Medulla oblongata (tissue), 1 donor: ENCODE measurements at regions not wholly inside any gene's neighbourhood (a gene's known extent, or its start where the extent isn't known, plus 50 kb on each side); places are given as distances from the start of the nearest gene placed in this dataset.

Experiments used
- DNase-seq: peaks from one replicate; pipeline ENCODE4 v3.0.0-alpha.2; 2015; ENCODE audit errors: extremely low spot score

DNA sequence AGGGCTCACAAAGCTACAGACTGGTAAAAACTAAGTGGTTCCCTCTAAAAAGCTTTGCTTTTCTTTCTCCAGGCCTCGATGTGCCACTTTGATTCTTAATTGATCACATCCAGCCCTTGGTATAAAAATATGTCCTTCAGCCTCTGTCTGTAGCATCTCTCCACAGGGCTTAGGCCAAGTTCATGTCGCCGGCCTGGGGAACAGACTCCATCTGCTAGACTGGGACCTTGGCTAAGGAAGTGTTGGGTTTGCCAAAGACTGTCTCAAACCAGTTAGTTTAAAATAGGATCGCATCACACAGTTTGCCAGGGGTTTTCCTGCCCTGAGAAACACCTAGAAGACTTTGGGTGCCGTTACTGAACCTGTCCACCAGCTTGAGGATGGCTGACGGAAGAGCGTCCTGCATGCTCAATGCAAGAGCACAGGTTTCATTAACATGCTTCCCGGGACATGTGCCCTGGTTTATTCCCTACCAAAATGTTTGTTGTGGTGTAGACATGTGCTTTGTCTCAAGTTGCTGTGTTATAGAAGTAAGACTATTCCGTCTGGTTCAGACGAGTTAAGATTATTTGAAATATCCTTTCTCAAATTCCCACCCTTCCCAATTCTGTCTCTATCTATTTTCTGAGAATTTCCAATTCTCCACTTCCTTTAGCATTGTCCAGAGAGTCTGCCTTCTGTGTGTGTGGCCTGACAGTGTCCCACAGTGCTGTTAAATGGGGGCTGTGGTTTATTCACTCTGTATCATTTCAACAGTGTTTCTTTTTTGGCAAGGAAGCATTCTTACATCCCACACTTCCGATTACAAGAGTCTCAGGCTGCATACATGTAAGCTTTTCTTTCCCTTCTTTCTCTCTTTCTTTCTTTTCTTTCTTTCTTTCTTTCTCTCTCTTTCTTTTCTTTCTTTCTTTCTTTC is 334.7 kb downstream of the INHBA start:
- DNase-seq, result no peak

DNA sequence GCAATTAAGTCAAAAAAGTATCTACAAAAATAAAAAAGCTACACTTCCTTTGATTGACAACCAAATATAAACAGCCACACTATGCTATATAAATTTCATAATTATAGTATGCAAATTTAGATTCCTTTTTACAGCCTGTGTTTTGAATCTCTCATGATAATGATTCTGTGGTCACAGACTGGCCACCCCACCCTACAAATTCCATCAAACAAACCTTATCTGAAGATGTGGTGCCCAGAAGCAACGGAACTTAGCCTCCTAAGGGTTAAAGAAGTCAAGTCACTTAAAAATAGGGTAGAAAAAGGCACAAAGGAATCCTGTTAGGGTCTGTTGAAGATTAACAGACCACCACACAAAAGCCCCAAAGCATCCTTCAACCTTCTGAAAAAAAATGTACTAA is 351.8 kb downstream of the INHBA start:
- no peak for DNase-seq

DNA sequence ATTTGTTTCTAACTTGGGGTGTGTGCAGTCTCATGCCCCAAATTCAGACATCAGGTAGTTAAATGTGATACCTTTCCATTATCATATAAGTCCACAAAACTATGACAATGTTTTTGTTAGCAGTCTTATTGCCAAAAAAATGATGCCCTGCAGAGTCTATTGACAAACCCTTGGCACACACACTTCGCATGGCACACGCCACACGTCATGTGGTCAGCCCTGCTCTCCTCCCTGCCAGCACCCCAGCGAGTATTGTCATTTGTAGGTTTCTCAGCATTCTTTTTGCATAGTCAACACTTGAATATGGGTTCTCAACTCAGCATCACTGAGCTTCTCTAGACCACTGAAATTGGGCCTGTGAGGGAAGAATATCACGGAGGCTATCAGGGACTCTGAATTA is 356.0 kb downstream of the INHBA start:
- DNase-seq, result no peak

DNA sequence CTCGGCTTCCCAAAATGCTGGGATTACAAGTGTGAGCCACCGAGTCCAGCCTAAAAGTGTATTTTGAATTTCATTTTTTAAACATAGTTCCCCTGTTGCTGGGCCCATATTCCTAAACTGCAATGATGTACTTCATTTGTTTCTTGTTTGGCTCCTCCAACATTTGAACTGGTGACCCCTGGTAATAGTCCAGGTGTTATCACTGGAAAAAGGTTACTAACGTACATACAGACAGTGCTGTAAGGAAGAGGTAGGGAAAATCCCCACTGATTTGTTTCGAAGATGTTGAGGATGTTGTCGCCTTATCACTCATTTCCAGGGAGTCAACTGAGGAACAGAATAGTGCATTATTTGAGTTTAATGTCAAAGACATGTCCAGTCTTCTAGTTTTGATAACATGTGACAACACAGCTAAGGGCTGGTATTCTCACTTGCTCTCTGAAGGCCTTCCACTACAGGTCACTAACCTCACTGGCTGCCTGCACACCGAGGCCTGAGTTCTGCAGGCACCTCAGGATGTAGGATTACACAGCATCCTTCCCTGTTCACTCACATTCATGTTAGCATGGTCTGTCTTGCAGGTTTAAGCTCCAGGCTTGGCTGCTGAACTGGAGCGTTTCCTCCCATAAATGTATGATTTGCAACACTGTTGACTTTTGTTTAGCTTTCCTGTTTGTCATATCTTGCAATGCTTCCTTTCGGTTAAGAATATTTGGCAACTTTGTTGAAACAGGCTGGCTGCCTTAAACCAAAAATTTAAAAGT is 362.8 kb downstream of the INHBA start:
- DNase-seq, result no peak

DNA sequence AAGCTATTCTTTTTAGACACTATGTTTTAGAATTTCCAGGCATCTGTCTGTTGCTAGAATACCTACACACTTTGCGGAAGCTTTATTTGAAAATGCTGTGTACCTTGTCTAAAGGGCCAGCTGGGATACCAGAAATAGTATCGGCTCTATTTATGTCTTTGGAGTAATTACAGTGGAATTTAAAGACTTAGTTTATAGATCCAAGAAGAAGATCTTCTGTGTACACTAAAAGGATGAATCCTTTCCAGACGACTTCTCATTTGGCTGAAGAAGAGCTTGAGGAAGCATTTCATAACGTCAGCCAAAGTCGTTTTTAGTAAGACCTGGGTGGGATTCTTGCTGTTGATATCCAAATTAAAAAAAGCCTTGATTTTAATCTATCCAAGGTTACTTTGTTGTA is 365.9 kb downstream of the INHBA start:
- no peak for DNase-seq

DNA sequence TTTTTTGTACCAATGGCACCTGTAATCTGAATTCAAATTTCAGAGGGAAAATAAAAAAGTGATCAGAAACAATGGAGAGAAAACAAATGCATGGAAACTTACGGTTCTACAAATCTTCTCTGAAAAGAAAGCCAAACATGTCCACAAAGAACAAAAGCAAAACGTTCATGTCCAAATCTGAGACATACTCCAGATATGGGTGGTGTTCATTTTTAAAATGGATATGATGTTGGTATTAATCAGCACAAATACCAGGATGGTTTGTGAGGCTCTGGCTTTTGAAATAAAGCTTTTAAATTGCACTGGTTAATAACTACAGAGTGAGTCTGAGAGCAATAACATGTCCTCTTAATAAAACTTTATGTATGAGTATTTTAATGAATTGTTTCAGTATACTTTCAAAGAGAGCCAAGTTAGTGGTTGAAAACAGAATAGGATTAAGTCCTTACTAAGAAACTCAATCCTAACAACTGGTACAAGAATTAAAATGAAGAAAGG is 366.4 kb downstream of the INHBA start:
- DNase-seq, result no peak

DNA sequence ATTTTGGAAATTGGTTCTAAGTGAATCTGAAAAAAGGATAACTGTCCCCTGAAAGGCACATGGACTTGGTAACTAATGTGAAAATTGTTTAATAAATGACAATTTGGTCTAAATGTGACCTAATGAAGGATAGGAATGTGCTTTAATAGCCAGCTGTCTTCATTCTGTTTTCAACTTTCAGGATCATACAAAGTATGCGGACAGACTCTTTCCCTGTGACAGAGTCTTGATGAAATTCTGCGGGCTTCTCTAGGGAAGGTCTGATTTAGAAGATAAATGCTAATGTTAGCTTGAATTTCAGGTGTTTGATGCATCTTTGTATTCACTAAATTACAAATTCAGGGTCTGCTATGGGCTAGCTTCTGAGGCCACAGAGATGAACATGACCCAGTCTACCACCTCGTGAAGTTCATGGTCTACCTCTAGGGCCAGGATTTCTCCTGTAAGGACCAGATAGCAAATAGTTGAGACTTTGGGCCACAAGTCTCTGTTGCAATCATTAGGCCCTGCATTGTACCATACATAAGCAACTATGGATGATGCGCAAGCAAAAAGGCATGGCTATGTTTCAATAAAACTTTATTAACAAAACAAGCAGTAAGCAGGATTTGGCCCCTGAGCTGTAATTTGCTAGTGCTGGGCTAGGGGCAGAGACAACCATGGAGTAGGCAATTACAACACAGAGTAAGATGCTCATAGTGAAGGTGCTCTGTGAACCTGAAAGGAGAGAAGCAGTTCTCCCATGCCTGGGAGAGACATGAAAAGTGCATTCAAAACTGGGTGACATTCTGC is 368.6 kb downstream of the INHBA start:
- DNase-seq, result no peak

DNA sequence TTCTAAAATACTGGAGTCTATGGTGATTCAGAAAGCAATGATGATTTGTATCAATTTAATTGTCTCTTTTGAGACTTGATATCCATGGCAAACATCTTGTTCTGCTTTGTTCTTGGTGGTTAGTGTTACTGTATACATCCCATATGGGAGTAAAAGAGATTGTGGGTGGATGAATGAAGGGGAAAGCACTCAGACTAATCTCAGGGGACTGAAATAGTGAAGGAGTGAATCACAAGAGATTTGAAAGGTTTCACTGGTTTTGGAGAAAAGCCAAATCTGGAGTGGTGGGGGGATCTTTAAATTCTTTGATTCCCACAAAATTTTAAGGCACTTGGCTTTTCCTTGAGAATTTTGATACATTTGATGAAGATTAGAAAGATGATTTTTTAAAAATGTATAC is 369.4 kb downstream of the INHBA start:
- DNase-seq, result no peak

DNA sequence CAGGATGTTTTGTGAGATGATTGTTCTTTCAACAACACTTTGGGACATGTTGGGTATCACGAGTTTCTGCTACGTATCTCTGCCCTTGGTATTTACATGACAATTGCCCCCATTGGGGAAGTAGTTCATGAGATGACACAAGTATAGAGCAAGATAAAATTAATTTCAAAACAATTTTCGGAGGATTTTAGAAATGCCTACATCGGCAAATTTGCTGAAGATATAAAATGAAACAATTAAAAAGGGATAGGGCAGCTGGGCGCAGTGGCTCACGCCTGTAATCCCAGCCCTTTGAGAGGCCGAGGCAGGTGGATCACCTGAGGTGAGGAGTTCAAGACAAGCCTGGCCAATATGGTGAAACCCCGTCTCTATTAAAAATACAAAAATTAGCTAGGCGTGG is 371.7 kb downstream of the INHBA start:
- DNase-seq, result no peak

DNA sequence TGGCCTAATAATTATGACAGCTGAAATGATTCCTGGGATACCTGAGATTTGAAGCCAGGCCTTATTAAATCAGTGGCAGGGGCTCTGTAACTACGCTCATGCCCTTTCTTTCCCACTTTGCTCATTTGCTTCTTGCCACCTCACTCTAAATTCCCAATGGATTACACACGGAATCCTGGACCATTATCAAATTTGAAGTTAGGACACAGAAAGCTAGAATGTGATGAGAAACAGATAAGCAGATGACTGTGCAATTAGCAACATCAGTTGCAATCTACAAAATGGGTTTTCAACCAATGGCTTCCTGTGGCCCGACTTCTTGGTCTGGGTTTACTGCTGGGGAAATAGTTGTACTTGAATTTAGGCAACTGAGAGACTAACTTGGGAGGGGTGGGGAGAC is 374.3 kb downstream of the INHBA start:
- no peak for DNase-seq

DNA sequence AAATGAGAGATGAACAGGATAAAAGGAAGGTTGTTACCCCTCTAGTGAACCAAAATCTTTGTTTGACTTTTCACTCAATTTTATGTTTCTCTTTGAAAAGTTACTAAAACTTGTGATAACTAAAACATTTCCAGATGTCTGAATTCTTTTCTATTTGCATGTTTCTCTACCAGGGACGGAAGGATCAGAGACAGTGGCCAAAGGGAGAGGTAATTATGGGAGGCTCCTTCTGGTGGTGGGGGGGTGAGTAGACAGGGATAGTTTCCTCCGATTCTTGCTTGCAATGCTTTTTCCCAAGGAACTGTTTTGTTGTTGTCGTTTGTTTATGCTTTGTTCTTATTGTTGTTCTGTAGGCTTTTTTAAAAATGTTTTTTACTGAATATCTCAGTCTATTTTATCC is 374.8 kb downstream of the INHBA start:
- no peak for DNase-seq

DNA sequence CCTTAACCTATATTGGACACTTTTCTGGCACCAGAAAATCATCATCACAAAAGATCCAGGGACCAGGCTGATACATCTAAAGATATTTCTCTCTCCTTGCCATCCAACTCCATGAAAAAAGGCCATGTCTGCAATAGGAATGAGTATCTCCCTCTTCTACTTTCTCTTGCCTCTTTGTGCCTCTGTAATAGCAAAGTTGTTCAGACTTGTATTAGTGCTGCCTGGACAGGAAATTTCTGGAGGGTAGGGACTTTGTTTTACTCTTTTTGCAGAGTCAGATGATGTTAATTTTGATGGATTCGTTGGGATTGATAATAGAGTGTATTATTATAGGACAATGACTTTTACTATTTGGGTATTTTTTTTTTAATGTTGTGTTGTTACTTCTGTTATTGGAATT is 376.3 kb downstream of the INHBA start:
- DNase-seq, result no peak

DNA sequence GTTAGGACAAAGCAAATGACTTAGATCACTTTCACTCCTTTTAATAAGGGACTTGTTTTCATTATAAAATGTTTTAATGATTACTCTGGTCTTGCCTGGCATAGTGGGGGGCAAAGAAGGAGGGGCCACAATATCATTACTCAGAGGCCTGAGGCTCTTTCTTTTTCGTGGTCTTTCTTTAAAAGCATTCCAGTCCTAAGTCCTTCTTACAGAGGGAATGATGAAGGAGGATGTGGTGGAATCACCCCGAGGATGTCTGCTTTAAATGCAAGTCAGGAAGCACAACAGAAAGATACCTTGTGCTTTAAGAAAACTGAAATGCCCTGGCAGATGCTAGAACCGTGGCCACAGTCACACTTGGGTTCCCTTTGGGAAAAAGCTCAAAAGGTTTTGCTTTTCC is 379.1 kb downstream of the INHBA start:
- DNase-seq, result no peak

DNA sequence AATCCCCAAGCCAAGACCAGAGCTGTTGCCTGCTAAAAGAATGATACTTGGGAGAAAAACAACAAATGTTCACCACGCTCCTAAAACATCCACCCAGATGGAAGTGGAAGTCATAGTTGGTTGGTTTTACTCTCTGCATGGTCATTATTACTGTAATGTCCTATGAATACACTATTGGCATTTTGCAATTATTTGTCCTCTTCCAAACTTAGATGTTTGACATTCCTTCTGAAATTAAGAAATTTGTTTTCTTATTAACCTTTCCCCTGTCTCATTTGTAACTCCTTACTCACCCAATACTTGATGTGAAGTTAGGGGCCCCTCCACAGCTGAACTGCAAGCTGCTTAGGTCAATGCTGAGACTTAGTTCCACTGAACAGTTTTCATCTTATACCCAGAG is 383.3 kb downstream of the INHBA start:
- DNase-seq, result no peak

DNA sequence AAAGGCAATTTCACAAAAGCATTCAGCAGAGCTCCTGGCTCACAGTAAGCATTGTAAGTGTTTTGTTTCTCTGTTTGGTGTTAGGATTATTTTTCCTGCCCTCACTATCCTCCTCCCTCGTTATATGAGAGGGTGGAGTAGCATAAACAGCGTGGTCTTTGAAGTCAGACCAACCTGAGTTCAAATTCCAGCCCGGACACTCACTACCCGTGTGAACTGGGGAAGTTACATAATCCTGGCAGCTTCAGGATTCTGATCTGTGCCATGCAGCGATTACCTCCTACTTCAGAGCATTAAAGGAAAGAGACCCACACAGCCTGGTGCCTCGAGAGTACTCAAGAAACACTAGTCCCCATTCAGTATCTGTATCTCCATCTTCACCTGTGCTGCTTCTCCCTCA is 386.5 kb downstream of the INHBA start:
- DNase-seq, result no peak

DNA sequence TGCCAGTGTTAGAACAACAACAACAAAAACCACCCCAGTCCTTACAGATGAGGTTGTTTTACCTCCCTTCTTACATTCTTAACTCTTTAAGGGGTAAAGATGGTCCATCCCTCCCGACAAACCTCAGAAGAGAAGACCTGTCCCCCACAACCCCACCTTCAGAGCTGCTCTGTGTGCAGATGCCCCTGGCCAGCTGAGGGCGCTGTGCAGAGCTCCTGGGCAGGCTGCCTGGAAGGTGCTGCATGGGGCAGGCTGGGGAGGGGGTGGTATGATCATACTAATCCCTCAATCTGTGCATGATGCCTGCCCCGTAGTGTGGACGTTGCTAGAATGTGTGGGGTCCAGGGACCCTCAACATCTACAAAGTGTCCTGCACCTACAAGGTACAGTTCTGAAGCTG is 387.1 kb downstream of the INHBA start:
- no peak for DNase-seq

DNA sequence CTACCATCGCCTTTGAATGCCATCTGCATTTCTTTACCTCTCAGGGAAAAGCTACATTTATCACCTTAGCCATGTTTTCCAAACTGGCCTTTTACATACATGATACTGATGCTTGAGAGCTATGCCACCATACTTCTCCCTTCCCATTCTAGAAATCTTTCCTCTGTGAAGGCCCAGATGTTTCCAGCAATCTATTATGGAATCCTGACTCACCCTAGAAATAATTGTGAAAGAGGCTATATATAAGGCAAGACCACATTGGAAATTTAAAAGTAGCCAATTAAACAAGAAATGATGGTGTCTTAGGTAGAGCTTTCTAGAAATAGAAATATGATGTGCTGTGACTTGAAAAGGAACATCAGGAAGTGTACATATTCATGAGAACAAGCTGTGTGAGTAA is 389.7 kb downstream of the INHBA start:
- DNase-seq, result no peak

DNA sequence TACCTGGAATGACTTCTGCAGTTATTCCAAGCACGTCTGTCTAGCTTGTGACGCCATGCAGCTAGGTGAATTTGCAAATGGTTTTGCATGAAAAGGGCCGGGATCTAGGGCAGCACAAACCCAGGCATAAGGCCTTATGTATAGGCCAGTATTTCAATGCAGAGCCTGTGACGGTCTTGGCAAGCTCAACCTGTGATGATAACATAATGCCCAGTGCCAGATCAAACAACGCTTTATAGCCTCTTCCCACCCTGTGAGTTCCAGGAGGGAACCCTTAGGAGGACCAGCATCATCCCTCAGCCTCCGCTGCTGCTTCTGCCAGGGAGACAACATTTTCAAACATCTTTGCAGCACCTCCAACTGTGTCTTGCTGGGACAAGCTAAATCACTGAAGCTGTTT is 390.7 kb downstream of the INHBA start:
- DNase-seq, result no peak

DNA sequence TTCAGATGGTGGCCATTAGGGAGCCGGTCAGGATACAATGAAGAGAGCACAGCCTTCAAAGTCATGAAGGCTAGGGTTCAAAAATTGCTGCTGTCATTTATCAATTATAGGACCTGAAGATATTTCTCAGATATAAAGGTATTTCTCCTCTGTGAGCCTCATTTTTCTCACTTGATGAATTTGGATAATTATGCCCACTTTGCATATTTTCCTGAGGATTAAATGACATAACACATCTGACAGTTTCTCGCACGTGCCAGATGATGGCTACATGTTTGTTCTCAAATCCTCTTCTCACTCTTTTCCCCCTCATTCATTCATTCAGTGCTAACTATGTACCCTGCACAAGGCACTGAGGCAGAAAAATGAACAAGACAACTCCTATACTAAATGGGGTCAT is 391.6 kb downstream of the INHBA start:
- no peak for DNase-seq

DNA sequence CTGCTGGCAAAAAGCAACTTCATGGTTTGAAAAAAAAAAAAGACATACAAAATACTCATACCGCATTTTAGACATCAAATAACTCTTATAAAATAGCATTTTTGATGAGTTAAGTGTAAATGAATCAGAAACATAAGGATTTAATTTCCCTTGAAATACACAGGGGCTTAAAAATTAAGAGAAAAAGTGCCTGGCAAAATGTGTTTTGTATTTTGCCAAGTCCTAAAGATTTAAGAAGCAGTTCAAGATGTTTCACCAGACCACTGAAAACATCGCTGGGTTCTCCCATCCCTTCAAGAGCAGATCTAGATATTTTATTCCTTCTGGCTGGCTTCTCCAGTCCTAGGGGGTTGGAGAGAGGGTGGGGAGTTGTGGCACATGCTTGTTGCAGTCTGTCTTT is 396.4 kb downstream of the INHBA start:
- DNase-seq, result no peak

DNA sequence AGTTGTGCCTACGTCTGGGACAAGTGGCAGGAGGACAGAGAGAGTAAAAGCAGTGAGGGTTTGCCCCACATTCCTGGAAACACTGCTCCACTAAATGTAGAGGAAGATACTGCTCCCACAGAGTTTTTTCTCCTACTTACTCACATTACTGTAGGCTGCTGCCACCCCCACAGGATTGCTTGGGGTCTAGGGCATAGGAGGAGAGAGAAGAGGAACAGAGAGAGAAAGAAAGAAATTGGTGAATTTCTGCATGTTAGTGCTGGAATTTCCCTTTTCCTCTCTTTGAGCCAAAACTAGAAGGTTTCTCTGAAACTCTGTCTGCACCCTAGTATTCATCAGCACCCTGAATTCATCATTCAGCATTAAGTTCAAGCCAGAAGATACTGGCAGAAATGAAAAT is 397.9 kb downstream of the INHBA start:
- no peak for DNase-seq

DNA sequence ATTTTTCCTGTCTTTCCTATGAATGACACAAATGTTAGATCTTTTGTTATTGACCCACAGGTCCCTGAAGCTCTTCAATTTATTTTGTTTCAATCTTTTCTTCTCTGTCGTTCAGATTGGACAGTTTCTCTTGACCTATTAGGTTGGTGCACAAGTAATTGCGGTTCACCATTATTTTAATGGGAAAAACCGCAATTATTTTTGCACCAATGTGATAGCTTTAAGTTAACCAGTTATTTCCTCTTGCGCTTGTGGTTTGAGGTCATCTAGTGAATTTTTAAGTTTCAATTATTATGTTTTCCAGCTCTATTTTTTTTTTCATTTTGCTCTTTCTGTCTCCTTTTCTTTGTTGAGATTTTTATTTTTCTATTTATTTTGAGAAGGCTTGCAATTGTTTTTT is 399.2 kb downstream of the INHBA start:
- no peak for DNase-seq
